SK-N-SH treated with all-trans-retinoic acid at 6 μM for 48 hours (cell line): ENCODE measurements at regions not wholly inside any gene's neighbourhood (a gene's known extent, or its start where the extent isn't known, plus 50 kb on each side); places are given as distances from the start of the nearest gene placed in this dataset.

Experiments
- ATAC-seq: fragments of 200-7000 bp; cut with Tn5 transposase; 3 replicates; pipeline ENCODE4 v1.9.1; 2020; ENCODE audit warnings: mild to moderate bottlenecking, moderate library complexity
- ARNTL ChIP-seq: fragments of 450-650 bp; formaldehyde crosslinking; IDR thresholded peaks from 2 replicates; pipeline ENCODE4 v1.5.0; 2020; ENCODE audit warnings: low read depth, mild to moderate bottlenecking, moderate library complexity, borderline replicate concordance
- BACH2 ChIP-seq: fragments of 250-450 bp; sonication (Bioruptor Pico); IDR thresholded peaks from 2 replicates; pipeline ENCODE4 v1.9.0; 2021; ENCODE audit warnings: mild to moderate bottlenecking, borderline replicate concordance
- CSDC2 ChIP-seq: fragments of 250-450 bp; sonication (Bioruptor Pico); IDR thresholded peaks from 2 replicates; pipeline ENCODE4 v1.5.0; 2020; ENCODE audit warnings: mild to moderate bottlenecking, moderate library complexity
- ESRRG ChIP-seq: fragments of 250-450 bp; sonication (Bioruptor Pico); IDR thresholded peaks from 2 replicates; pipeline ENCODE4 v1.6.1; 2021; ENCODE audit warnings: mild to moderate bottlenecking
- GLIS3 ChIP-seq: fragments of 250-450 bp; sonication (Bioruptor Pico); IDR thresholded peaks from 2 replicates; pipeline ENCODE4 v1.5.0; 2020; ENCODE audit warnings: mild to moderate bottlenecking, moderate library complexity
- ISL1 ChIP-seq: fragments of 250-450 bp; sonication (Bioruptor Pico); IDR thresholded peaks from 2 replicates; pipeline ENCODE4 v2.1.2; 2022; ENCODE audit warnings: mild to moderate bottlenecking, moderate library complexity
- PPARA ChIP-seq: fragments of 250-450 bp; sonication (Bioruptor Pico); IDR thresholded peaks from 2 replicates; pipeline ENCODE4 v1.5.0; 2020; ENCODE audit warnings: mild to moderate bottlenecking, borderline replicate concordance
- RARB ChIP-seq: fragments of 250-450 bp; sonication (Bioruptor Pico); IDR thresholded peaks from 2 replicates; pipeline ENCODE4 v1.8.0; 2021; ENCODE audit warnings: mild to moderate bottlenecking, moderate library complexity
- SNAI2 ChIP-seq: fragments of 250-450 bp; sonication (Bioruptor Pico); IDR thresholded peaks from 2 replicates; pipeline ENCODE4 v1.5.0; 2020; ENCODE audit warnings: mild to moderate bottlenecking, moderate library complexity
- TCF4 ChIP-seq: fragments of 250-450 bp; sonication (Bioruptor Pico); IDR thresholded peaks from 2 replicates; pipeline ENCODE4 v1.8.0; 2021; ENCODE audit warnings: mild to moderate bottlenecking, moderate library complexity, borderline replicate concordance
- ZC3H10 ChIP-seq: fragments of 250-450 bp; sonication (Bioruptor Pico); IDR thresholded peaks from 2 replicates; pipeline ENCODE4 v1.5.1; 2021; ENCODE audit warnings: mild to moderate bottlenecking, moderate library complexity
- ZFP3 ChIP-seq: fragments of 250-450 bp; sonication (Bioruptor Pico); IDR thresholded peaks from 2 replicates; pipeline ENCODE4 v1.5.0; 2020; ENCODE audit warnings: mild to moderate bottlenecking, moderate library complexity
- ZNF565 ChIP-seq: fragments of 450-650 bp; formaldehyde crosslinking; conservative IDR thresholded peaks from 2 replicates; pipeline ENCODE4 v1.5.0; 2020; ENCODE audit warnings: low read depth, mild to moderate bottlenecking, moderate library complexity
- ZNF70 ChIP-seq: fragments of 450-650 bp; formaldehyde crosslinking; IDR thresholded peaks from 2 replicates; pipeline ENCODE4 v1.5.0; 2020; ENCODE audit warnings: mild to moderate bottlenecking, moderate library complexity
- ZNF8 ChIP-seq: fragments of 450-650 bp; formaldehyde crosslinking; IDR thresholded peaks from 2 replicates; pipeline ENCODE4 v1.5.0; 2020; ENCODE audit warnings: mild to moderate bottlenecking, moderate library complexity
- TF ChIP-seq, protein P1 (sequence below): fragments of 250-450 bp; sonication (Bioruptor Pico); IDR thresholded peaks from 2 replicates; pipeline ENCODE4 v1.8.0; 2020; ENCODE audit warnings: mild to moderate bottlenecking, moderate library complexity, borderline replicate concordance
- TF ChIP-seq, protein P2 (sequence below): fragments of 250-450 bp; sonication (Bioruptor Pico); IDR thresholded peaks from 2 replicates; pipeline ENCODE4 v1.5.1; 2021; ENCODE audit warnings: mild to moderate bottlenecking, moderate library complexity
- TF ChIP-seq, protein P3 (sequence below): fragments of 250-450 bp; sonication (Bioruptor Pico); IDR thresholded peaks from 2 replicates; pipeline ENCODE4 v1.8.0; 2021; ENCODE audit warnings: low read depth, mild to moderate bottlenecking, moderate library complexity, borderline replicate concordance
- TF ChIP-seq, protein P4 (sequence below): fragments of 250-450 bp; sonication (Bioruptor Pico); IDR thresholded peaks from 2 replicates; pipeline ENCODE4 v1.5.1; 2020; ENCODE audit warnings: low read depth, mild to moderate bottlenecking, moderate library complexity

DNA sequence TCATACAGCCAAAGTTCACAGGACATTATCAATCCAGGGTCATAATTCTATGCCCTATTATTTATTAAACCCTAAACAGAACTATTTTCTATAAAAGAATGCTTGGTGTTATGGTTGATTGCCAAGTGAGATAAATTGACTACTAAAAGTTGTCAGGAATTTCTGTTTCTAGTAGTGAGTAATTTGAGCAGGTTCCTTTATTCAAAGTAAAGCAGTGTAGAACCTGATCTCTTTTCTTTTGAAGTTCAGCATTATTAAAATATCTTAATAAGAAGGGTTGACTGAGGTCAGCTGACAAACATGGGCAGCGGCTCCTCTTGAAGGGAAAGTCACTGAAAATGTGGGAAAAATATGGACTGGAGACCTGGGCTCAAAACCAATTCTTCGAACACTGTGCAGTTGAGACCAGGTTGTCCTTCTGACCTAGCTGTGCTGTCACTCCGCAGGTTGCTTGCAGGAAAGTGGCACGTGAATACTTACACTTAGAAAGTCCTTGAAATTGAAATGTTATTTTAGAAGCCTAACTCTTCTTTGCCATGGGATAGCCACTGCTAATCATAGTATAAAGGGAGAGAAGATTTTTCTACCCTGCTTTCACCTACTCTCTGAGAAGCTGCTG is 141.0 kb downstream of the RASSF9 start:
- TF ChIP-seq CSDC2 (CRISPR knock-in tag): no peak
- no peak for TF ChIP-seq BACH2 (CRISPR knock-in tag)
- TF ChIP-seq RARB (CRISPR knock-in tag): no peak
- no peak for TF ChIP-seq ARNTL
- TF ChIP-seq GLIS3 (CRISPR knock-in tag): no peak
- TF ChIP-seq TCF4: no peak
- TF ChIP-seq, all 23 proteins: peak for 0
- ATAC-seq: no peak

DNA sequence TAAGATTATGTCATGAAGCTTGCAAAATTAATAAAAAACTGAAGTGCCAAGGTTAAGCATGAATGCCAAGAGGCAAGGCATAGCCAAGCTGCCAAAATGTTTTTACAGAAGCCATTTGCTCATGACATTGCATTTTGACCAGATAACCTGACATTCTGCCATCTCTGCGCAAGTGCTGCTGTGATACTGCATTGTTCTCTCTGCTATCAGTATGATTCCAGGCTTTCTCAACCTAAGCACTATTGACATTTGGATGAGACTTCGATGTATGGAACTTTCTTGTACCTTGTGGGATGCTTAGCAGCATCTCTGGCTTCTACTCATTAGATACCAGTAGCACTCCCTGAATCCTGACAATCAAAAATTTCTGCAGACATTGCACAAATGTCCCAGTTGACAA is 139.2 kb downstream of the RASSF9 start:
- no peak for ATAC-seq
- TF ChIP-seq, protein P1, sequence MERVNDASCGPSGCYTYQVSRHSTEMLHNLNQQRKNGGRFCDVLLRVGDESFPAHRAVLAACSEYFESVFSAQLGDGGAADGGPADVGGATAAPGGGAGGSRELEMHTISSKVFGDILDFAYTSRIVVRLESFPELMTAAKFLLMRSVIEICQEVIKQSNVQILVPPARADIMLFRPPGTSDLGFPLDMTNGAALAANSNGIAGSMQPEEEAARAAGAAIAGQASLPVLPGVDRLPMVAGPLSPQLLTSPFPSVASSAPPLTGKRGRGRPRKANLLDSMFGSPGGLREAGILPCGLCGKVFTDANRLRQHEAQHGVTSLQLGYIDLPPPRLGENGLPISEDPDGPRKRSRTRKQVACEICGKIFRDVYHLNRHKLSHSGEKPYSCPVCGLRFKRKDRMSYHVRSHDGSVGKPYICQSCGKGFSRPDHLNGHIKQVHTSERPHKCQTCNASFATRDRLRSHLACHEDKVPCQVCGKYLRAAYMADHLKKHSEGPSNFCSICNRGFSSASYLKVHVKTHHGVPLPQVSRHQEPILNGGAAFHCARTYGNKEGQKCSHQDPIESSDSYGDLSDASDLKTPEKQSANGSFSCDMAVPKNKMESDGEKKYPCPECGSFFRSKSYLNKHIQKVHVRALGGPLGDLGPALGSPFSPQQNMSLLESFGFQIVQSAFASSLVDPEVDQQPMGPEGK (CRISPR knock-in tag): no peak
- TF ChIP-seq SNAI2 (no peak), ZNF8 (no peak), RARB (CRISPR knock-in tag) (no peak), TCF4 (no peak), ZNF565 (CRISPR knock-in tag) (no peak)
- TF ChIP-seq, protein P2, sequence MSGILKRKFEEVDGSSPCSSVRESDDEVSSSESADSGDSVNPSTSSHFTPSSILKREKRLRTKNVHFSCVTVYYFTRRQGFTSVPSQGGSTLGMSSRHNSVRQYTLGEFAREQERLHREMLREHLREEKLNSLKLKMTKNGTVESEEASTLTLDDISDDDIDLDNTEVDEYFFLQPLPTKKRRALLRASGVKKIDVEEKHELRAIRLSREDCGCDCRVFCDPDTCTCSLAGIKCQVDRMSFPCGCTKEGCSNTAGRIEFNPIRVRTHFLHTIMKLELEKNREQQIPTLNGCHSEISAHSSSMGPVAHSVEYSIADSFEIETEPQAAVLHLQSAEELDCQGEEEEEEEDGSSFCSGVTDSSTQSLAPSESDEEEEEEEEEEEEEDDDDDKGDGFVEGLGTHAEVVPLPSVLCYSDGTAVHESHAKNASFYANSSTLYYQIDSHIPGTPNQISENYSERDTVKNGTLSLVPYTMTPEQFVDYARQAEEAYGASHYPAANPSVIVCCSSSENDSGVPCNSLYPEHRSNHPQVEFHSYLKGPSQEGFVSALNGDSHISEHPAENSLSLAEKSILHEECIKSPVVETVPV (CRISPR knock-in tag): no peak

DNA sequence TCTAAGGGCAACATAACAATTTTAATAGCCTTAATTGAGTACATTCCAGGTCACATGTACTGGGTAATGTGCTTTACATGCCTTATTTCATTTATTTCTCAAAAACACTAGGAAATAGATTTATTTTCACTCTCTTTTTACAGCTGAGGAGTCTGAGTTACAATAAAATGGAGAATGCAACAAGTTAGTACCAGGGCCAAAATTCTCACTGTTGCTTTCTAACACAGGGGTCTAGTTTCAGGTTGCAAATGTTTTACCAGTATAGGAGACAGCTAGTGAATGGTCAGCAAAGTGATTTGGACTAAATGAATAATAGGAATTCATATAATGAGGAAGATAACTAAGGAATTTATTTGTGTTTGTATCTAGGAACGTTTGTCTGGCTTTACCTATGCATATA is 137.3 kb downstream of the RASSF9 start:
- ATAC-seq: no peak
- TF ChIP-seq ZFP3 (CRISPR knock-in tag) (no peak), ZNF565 (CRISPR knock-in tag) (no peak), GLIS3 (CRISPR knock-in tag) (no peak), BACH2 (CRISPR knock-in tag) (no peak), ZNF70 (no peak), ZNF8 (no peak), ESRRG (CRISPR knock-in tag) (no peak), ISL1 (CRISPR knock-in tag) (no peak), RARB (CRISPR knock-in tag) (no peak)
- TF ChIP-seq, protein P3, sequence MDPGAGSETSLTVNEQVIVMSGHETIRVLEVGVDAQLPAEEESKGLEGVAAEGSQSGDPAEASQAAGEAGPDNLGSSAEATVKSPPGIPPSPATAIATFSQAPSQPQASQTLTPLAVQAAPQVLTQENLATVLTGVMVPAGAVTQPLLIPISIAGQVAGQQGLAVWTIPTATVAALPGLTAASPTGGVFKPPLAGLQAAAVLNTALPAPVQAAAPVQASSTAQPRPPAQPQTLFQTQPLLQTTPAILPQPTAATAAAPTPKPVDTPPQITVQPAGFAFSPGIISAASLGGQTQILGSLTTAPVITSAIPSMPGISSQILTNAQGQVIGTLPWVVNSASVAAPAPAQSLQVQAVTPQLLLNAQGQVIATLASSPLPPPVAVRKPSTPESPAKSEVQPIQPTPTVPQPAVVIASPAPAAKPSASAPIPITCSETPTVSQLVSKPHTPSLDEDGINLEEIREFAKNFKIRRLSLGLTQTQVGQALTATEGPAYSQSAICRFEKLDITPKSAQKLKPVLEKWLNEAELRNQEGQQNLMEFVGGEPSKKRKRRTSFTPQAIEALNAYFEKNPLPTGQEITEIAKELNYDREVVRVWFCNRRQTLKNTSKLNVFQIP: no peak
- TF ChIP-seq, protein P4, sequence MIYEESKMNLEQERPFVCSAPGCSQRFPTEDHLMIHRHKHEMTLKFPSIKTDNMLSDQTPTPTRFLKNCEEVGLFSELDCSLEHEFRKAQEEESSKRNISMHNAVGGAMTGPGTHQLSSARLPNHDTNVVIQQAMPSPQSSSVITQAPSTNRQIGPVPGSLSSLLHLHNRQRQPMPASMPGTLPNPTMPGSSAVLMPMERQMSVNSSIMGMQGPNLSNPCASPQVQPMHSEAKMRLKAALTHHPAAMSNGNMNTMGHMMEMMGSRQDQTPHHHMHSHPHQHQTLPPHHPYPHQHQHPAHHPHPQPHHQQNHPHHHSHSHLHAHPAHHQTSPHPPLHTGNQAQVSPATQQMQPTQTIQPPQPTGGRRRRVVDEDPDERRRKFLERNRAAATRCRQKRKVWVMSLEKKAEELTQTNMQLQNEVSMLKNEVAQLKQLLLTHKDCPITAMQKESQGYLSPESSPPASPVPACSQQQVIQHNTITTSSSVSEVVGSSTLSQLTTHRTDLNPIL (CRISPR knock-in tag): no peak
- TF ChIP-seq, protein P2 (CRISPR knock-in tag): no peak
- TF ChIP-seq, all 23 proteins: peak for 0

DNA sequence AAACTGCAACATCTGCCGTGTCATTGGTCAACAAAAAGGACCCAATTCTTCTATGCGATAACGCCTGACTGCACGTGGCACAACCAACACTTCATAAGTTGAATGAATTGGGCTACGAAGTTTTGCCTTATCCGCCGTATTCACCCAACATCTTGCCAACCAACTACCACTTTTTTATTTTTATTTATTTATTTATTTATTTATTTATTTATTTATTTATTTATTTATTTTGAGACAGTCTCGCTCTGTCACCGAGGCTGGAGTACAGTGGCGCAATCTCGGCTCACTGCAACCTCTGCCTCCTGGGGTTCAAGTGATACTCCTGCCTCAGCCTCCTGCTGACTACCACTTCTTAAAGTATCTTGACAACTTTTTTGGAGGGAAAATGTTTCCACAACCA is 127.4 kb downstream of the RASSF9 start:
- ATAC-seq: no peak
- TF ChIP-seq BACH2 (CRISPR knock-in tag) (no peak), ARNTL (no peak), PPARA (CRISPR knock-in tag) (no peak), CSDC2 (CRISPR knock-in tag) (no peak), ZC3H10 (no peak), ZNF565 (CRISPR knock-in tag) (no peak), ZFP3 (CRISPR knock-in tag) (no peak)
- TF ChIP-seq, protein P4 (CRISPR knock-in tag): no peak
- TF ChIP-seq, protein P3: no peak
- TF ChIP-seq, protein P2 (CRISPR knock-in tag): no peak
- TF ChIP-seq, all 23 proteins: peak for 0
